A673 (cell line): ENCODE measurements at regions not wholly inside any gene's neighbourhood (a gene's known extent, or its start where the extent isn't known, plus 50 kb on each side); places are given as distances from the start of the nearest gene placed in this dataset.

Source experiments
- CTCF ChIP-seq: fragments of 300-800, 200-600 bp; sonication (generic); conservative IDR thresholded peaks from 2 replicates; pipeline ENCODE4 v1.5.1; 2017; ENCODE audit warnings: low read depth, mild to moderate bottlenecking, antibody characterized with exemption, low read length, moderate library complexity, mixed read lengths
- EZH2 ChIP-seq: fragments of 200-600 bp; sonication (generic); IDR thresholded peaks from 2 replicates; pipeline ENCODE4 v1.6.1; 2017; ENCODE audit warnings: borderline replicate concordance, low read depth, mild to moderate bottlenecking, mixed read lengths, antibody characterized with exemption, low read length; ENCODE audit not compliant: poor library complexity, severe bottlenecking

- TF ChIP-seq CTCF (no peak), EZH2 (no peak)
Observed at GRCh38 chr9:106218427-106218826, 524.1 kb downstream of the TMEM38B start.
